HG03045 (cell line): ENCODE measurements at regions not wholly inside any gene's neighbourhood (a gene's known extent, or its start where the extent isn't known, plus 50 kb on each side); places are given as distances from the start of the nearest gene placed in this dataset.
"Not testable (repeated sequence)": the region's sequence is repeated elsewhere in the genome, so short reads cannot be mapped to it uniquely, and the experiment has no call there.

Source experiments
- ATAC-seq: cut with Tn5 transposase; IDR thresholded peaks from one replicate; pipeline ENCODE4 v1.9.1; 2021; ENCODE audit warnings: mild to moderate bottlenecking, moderate library complexity; ENCODE audit not compliant: unreplicated experiment

DNA sequence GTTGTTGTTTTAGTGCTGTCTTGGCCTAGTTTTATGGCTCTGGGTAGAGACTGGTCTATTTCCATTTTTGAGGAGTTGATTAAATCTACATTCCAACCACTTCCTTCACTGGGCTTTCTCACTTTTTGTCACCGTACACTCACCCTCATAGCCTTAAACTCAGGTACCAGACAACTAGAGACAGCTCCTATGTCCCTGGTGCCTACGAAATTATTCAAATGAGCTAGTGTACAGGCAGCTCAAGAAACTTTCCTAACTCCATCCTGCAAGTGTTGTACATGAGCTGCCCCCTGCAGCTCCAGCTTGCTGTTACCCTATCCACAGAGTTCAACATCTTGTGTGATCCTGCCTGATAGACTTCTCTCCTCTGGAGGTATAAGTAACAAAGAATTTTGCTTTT is 704.8 kb upstream of the RGS18 start:
- no peak for ATAC-seq

DNA sequence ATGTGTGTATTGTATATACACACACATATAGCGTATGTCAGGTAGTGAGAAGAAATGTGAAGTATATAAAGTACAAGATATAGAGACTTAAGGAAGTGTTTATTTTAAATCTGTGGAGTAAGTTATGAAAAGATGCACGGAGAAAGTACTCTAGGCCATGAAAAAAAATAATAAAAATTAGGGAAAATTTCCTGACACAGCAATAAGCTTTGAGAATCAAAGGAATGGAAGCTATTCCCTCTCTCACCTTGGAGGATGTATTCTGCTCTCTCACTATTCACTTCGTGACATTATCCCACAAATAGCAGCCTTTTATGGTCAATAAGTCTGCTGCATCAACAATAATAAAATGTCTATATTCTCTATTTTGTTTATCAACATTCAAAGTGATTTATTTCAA is 700.4 kb upstream of the RGS18 start:
- no peak for ATAC-seq

DNA sequence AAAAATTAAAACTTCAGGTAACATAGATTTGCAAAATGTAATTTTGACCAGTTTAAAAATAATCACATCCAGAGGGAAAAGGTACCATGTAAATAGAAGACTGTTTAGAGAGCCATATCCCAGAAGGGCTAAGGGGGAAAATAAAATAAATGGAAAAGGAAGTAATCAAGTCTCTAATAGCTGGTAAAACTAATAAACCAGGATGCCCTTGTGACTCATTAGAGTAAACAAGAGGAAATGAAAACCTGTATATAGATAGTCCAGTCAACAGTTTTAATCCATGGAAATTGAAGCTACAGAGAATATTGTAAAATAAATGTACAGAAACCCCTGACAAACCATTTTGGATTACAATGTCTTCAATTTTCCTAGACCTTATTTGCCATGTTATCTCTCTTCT is 698.0 kb upstream of the RGS18 start:
- no peak for ATAC-seq

DNA sequence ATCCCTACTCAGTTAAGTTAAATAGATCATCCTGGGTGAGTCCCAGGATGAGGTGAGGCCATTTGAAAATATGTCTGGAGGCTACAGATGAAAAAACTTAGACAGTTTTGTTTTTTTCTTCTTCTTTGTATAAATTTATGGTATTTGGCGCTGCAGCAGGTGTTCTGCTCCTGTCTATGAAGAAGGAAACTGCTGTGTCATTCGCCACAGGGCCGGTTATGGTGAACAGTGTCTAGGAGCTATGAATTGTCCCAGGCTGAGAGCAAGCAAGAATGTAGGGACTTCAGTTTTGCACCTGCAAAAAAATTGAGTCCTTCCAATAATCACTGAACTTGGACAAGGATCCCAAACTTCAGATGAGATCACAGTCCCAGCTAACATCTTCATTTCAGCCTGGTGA is 674.3 kb upstream of the RGS18 start:
- no peak for ATAC-seq

DNA sequence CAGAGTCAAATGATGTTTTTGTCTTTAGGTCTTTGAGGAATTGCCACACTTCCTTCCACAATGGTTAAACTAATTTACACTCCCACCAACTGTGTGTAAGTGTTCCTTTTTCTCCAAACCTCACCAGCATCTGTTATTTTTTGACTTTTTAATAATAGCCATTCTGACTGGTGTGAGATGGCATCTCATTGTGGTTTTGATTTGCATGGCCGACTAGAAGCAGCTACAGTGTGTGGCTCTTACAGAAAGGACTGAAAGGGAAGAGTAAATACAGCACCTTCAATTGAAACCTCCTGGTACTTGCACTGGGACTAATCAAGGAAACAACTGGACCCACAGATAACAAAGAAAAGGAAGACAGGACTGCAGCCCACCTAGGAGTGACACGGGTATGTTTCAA is 668.0 kb upstream of the RGS18 start:
- no peak for ATAC-seq

DNA sequence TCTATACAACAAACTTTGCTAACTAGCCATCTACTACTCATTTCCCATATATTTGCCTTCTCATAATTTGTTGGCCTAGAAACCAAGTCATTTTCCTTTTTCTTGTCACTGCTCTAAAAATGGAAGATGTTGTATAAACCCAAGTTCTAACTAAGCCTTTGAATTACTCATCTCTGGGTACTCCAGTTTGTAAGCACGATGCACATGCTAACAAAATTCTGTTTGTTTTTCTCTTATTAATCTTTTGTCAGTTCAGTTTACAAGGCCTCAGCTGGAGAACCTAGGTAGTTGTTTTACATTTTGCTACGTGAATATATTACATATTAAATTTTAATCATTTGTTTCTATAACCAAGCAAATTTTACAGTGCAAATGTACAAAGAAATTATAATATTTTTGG is 663.2 kb upstream of the RGS18 start:
- ATAC-seq: no peak

DNA sequence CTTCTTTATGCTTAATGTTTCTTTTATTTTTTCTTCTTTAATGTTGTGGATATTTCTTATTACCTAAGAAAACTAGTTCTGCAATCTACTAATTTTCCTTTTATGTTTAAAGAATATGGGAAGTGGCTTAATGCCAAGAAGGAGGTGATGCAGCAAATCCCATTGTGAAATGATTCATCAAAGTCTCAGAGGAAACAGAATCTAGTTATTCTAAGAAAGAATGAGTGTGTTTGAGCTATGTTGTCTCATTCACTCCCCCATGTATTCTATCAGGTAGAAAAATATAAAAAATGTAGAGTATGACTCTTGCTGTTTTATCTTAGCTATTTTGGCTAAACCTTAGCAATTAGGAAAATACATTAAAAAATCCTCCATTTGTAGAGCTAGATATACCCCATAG is 659.9 kb upstream of the RGS18 start:
- no peak for ATAC-seq

DNA sequence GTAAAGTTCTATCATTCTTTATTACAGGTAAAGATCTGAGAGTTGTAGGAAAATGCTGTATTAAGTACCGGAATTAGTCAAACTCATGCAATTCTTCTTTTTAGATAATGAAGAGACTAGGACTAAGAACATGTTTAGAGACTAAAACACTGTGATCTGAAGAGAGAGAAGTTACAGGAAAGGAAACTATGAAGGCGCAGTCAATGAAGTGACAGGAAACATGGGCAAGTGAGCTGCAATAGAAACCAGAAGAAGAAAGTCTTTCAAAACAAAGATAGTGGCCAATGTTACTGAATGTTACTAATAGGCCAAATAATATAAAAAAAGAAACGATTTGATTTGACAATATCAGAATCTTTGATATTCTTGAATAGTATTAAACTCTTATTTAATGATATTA is 659.4 kb upstream of the RGS18 start:
- ATAC-seq: no peak

DNA sequence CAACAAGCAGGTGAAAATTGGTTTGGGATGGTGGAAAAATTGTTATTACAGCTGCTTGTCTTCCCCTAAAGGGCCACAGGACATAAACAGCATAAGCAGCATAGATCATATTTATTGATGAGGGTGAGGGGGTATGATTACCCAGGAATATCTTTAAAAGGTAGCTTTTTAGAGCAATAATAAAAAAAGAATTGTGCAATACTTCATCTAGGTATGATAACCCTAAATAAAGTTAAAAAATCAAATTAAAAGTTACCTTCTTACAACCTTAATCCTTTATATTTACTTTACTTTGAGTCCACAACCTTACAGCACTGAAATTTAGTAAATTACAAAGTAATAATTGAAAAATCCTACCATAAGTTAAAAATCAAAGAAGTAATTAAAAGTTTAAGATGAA is 653.3 kb upstream of the RGS18 start:
- no peak for ATAC-seq

DNA sequence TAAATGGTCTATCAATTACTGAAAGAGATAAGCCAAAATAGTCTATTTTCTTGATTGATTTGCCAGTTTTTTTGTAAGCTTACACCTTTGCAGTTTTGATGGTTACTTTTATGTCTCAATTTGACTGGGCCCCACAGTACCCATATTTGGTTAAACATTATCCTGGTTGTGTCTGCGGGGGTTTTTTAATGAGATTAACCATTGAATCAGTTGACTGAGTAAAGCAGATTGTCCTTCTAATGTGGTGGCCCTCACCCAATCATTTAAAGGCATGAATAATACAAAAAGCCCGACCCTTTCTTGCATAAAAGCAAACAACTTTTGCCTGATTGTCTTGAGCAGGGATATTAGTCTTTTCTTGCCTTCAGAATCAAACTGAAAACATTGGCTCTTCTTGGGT is 650.0 kb upstream of the RGS18 start:
- no peak for ATAC-seq

DNA sequence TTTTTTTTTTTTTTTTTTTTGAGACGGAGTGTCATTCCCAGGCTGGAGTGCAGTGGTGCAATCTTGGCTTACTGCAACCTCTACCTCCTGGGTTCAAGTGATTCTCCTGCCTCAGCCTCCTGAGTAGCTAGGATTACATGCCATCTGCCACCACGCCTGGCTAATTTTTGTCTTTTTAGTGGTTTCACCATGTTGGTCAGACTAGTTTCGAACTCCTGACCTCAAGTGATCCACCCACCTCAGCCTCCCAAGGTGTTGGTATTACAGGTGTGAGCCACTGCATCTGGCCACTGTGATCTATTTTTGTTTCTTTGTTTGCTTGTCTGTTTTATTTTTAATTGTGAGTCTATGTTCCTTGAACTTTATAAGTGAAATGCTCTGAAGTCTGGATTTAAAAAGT is 646.8 kb upstream of the RGS18 start:
- ATAC-seq: not testable (repeated sequence)

DNA sequence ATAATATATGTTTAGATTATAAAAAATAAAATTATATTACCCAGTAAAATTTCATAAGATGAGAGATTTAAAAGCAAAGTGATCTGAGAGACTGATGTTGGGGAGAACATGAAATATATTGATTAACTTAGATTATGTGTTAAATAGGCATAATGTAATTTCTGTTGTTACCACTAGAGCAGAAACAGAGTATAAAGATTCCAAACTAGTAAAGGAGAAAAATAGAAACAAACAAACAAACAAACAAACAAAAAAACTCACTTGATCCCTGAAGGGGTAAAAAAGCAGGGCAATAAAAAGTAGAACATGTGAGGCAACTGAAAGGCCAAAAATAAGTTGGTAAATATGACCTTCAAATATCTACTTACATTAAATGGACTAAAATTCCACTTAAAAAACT is 640.4 kb upstream of the RGS18 start:
- ATAC-seq: no peak

DNA sequence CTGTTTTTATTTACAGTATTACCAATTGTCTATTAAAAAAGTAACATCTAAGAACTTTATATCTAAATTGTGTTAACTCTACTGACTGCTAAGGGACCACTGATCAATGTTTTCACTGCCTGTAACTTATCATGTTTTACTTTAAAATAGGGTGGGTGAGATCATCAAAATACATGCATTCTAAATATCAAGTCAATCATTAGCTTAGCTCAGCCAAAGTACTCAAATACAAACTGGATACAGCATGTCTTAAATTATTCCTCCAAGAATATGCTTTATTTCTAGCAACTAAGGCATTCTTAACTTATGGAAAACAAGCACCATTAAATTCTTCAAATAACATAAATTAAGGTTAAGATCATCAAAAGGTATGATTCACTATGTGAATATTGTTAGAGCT is 638.7 kb upstream of the RGS18 start:
- no peak for ATAC-seq

DNA sequence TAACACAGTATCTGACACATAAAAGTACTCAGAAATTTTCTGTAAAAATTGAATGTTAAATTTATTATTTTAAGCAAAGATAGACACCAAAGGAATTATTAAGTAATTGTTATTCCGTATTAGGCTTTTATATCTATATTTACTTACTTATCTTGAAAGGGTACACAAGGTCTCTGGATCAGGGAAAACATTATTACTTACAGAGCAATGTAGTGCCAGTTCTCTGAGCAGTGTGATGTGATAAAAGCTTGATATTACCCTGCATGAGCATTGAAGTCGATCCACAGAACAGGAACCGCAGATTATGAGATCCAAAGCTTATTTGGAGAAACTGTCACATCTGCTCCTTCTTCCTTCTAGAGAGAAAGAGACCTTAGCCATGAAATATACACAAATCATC is 637.9 kb upstream of the RGS18 start:
- ATAC-seq: no peak

DNA sequence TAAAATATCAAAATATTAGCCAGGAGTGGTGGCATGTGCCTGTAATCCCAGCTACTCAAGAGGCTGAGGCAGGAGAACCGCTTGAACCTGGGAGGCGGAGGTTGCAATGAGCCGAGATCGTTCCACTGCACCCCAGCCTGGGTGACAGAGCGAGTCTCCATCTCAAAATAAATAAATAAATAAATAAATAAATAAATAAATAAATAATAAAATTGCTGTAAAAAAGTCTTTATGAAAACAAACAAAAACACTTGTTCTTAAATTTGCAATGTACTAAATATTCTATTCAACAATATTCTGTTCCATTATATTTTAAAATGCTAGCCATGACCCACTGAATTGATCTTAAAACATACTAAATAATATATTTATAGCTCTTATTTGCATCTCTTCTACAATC is 632.3 kb upstream of the RGS18 start:
- not testable (repeated sequence) for ATAC-seq

DNA sequence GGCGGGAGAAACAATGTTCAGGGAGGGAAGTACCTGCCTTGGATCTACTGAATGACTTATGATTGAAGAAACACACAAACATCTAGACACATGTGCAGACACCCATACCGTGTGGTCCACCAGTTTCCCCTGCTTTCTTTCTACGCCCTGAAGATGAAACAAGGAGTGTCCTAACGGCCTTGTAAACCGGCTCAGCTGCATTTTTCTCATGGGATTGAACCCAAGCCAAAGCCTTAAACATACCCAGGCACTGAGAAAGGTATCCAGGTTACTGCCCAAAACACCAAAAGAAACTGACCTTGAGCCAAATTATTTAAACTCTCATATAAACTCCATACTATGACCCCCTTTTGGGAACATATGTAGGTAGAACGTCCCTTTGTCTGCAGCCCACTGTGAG is 630.0 kb upstream of the RGS18 start:
- no peak for ATAC-seq

DNA sequence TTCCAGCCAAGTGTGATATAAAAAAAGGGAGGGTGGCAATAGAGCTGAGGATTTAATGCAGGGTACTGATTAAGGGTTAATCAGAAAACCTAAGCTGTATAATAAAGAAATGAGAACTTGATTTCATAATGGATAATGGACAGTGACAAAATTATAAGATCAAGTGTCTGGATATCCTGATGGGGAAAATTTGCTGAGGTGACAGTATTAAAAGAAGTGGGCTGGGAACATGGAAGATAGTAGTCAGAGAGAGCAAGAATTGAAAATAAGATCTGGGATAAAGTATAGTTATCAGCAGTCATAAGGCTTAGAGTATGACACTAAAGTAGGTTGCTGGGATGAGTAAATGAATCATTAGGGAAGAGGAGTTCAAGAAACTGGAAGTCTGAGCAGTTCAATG is 627.3 kb upstream of the RGS18 start:
- no peak for ATAC-seq

DNA sequence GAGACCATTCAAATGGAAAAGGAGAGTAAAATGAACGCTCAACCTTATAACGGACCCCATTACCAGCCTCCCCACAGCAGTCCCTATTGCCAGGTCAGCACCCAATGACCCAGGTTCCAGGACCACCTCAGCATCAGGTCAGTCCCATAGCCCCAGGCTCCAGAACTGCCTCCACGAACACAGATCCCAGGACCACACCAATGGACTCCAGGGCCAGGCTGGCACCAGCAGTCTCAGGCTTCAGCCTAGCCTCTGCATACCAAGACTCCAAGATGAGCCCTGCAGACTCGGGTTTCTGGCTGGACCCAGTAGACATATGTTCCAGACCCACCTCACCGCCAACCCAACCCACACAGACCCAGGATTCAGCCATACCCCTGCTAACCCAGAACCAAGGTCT is 625.0 kb upstream of the RGS18 start:
- ATAC-seq: no peak

DNA sequence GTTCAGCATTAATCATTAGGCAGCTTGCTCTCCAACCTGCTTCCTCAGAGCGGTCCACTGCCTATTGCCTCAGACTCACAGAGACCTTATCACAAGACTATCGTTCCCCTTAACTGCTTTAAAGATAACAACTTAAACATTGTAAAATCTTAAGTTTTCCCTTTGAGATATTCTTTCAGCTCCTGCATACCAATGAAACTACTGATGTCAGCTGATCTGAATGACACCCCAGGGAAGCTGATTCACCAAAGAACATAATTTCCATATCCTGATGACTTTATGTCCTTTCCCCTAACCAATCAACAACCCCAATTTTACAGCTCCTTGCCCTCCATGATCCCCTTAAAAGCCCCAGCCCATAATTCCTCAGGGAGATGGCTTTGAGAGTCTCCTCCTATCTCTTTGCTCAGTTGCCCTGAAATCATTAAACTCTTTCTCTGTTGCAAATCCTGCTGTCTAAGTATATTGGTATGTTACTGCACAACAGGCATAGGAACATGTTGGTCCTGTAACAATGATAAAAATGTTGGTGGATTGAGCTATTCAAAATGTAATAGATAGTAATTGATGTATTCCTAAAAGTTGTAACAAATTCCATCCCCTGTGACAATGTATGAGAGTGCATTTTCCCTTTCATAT is 621.4 kb upstream of the RGS18 start:
- ATAC-seq: no peak

DNA sequence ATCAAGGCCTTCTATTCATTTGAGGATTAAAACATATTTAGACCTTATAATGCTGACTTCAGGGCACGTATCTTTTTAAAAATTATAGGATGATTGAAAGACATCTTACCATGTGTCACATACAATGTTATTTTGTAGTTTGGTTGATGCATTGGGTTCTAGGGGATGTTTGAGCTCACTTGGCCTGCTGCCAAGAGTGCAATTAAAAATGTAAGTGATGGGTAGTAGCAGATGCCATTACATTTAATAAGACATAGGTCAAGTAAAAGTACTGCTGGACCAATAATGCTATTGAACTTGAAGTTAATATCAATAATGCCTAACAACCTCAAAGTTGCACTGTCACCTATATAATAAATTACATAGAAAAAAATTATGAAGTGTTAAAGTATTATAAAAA is 616.5 kb upstream of the RGS18 start:
- ATAC-seq: no peak

DNA sequence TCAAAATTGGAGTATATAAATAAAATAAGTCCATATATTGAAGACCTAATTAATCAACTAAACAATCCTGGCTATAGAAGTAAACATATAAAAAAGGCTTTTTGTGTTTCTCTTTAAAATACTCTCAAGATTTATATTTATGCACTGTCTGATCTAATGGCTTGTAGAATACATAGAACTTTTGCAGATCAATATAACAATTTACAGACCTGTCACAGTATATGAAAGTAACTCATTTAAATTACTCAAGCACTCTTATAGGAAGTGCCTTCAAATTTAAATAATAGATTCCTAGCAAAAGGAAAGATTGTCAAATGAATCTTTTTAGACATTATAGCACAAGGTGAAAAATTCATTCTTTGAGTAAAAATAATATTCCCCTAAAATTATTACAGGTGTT is 615.8 kb upstream of the RGS18 start:
- no peak for ATAC-seq

DNA sequence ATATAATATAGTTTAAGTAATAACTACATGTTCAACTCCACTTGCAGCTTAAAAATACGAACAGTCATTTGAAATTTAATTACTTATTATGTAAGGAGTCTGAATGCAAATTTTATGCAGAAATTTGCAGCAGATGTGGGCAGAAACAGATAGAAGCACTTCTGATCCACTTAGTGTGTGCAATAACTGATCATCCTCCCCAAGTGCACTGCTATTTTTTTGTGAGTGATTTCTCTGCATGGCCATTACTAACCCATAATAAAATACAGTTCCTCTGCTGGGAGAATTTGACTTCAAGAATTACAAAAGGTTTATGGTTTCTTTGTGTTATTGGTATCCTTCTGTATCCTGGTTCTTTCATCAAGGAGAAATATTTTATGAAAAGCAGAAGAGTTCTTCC is 611.5 kb upstream of the RGS18 start:
- ATAC-seq: no peak

DNA sequence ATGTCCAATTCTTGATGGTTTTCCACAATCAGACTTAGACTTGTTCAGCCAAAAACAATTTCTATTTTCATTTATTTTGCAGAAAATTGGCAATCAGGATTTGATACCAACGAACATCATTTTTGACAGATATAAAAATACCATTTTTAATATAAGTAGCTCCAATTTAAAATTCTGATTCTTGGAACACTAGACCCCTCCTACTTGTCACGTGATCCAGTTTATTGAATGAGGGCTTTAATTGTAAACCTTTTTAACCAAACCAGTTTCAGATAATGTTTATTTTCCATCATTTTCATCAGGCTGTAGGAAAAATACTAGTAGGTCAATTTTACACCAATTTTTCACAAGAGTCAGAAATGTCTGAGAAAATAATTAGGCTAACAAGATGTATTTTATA is 607.2 kb upstream of the RGS18 start:
- ATAC-seq: no peak

DNA sequence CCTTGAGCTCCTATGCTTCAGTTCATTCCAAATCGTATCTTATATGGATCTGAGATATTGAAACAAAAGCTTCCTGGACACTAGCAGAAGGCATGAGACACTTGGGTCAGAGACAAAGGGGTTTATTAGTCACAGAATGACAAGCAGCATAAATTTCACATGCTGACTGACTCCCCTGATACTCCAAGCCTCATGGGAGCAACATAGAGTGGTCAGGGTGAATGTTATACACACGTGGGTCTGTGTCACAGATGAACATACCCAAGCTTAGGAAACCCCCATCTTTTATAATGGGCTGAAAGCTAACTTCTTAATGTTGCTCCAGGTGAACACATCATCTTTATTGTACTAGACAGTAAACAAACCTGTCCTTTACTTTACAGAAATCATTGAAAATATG is 599.9 kb upstream of the RGS18 start:
- no peak for ATAC-seq
